ENCODE measurements at regions not wholly inside any gene's neighbourhood (a gene's known extent, or its start where the extent isn't known, plus 50 kb on each side); places are given as distances from the start of the nearest gene placed in this dataset.

DNA sequence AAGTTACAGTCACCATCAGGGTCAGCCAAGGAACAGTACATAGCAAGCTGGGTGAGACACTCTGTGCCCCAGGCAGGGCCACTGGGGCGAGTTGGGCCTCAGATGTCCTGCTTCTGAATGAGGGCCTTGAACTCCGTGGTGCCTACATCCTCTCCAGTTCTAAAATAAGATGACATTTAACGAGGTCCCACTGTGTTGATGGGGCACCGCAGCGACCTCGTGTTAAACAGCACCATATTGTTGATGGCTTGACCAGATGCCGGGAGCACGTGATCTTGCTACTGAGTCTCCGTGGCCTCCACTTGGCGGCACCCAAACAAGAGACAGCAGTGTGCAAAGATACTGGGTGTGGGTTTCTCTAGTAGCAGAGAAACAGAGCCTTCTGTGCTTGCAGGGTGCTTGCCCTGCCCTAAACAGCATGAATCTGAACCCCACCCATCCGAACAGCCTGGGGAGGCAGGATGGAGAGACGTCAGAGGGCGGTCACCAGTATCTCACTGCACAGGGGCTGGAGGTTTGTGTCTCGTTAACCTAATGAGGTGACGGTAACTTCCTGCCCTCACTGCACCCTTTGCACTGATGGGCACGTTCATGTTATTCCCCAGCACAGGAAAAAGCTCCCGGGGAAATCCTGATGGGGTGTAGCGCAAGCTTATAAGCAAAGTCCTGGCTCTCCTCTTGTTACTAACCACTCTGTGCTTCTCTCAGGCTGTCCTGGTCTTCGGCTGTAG is 324.4 kb downstream of the AJAP1 start:
- no peaks in the 10 kb centered on the region for H3K79me2 ChIP-seq (ENCODE audit: insufficient read depth, low read length)
- no peaks in the 10 kb centered on the region for H3K9me2 ChIP-seq (ENCODE audit: insufficient read depth)
- POLR2A ChIA-PET: no interaction called here
- H3K9ac ChIP-seq (ENCODE audit: low read length): no peak overlapping the region
- TF ChIP-seq, protein P1, sequence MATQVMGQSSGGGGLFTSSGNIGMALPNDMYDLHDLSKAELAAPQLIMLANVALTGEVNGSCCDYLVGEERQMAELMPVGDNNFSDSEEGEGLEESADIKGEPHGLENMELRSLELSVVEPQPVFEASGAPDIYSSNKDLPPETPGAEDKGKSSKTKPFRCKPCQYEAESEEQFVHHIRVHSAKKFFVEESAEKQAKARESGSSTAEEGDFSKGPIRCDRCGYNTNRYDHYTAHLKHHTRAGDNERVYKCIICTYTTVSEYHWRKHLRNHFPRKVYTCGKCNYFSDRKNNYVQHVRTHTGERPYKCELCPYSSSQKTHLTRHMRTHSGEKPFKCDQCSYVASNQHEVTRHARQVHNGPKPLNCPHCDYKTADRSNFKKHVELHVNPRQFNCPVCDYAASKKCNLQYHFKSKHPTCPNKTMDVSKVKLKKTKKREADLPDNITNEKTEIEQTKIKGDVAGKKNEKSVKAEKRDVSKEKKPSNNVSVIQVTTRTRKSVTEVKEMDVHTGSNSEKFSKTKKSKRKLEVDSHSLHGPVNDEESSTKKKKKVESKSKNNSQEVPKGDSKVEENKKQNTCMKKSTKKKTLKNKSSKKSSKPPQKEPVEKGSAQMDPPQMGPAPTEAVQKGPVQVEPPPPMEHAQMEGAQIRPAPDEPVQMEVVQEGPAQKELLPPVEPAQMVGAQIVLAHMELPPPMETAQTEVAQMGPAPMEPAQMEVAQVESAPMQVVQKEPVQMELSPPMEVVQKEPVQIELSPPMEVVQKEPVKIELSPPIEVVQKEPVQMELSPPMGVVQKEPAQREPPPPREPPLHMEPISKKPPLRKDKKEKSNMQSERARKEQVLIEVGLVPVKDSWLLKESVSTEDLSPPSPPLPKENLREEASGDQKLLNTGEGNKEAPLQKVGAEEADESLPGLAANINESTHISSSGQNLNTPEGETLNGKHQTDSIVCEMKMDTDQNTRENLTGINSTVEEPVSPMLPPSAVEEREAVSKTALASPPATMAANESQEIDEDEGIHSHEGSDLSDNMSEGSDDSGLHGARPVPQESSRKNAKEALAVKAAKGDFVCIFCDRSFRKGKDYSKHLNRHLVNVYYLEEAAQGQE (IDR thresholded peaks at IDR 0.05; ENCODE audit: low read depth): no peak
- TF ChIP-seq SP1 (IDR thresholded peaks at IDR 0.05; ENCODE audit: low read depth): no peak
- TF ChIP-seq EGR1 (IDR thresholded peaks at IDR 0.05; ENCODE audit: low read depth): no peak
- TF ChIP-seq FOSL1 (IDR thresholded peaks at IDR 0.05; ENCODE audit: low read depth): no peak
- no peak for TF ChIP-seq ATF3 (IDR thresholded peaks at IDR 0.05)
- no peak for TF ChIP-seq ELF1 (IDR thresholded peaks at IDR 0.05; ENCODE audit: borderline replicate concordance, low read depth)
- TF ChIP-seq CEBPB (IDR thresholded peaks at IDR 0.05; ENCODE audit: low read depth): no peak
- no peak for TF ChIP-seq MAX (IDR thresholded peaks at IDR 0.05)
- no peak for TF ChIP-seq ZBTB33 (IDR thresholded peaks at IDR 0.05; ENCODE audit: extremely low read depth, insufficient replicate concordance, low read length)
- TF ChIP-seq CTCF (IDR thresholded peaks at IDR 0.05 in 2 of 3, conservative IDR thresholded peaks at IDR 0.05 in 1 of 3; ENCODE audit: borderline replicate concordance in 1 of 3, insufficient read depth in 1 of 3, low read depth in 2 of 3, low read length in 2 of 3): no peak
- no peak for TF ChIP-seq ZFX (IDR thresholded peaks at IDR 0.05)
- no peak for TF ChIP-seq ZNF274 (IDR thresholded peaks at IDR 0.05; ENCODE audit: low read depth, low read length)
- no peak for TF ChIP-seq CBX3 (IDR thresholded peaks at IDR 0.05; ENCODE audit: low read depth)
- no peak overlapping the region for H2AFZ ChIP-seq (ENCODE audit: low read depth, low read length, poor library complexity, severe bottlenecking)
- H3K4me1 ChIP-seq (ENCODE audit: control insufficient read depth in 1 of 2, insufficient read depth in 2 of 2, low read length in 2 of 2): no peaks in the 10 kb centered on the region
- H3K27ac ChIP-seq (ENCODE audit: low read depth, low read length): no peak overlapping the region
- CTCF ChIA-PET: no interaction called here
- DNase-seq (ENCODE audit: low read depth, low spot score) (no peak), ATAC-seq (no peak)
- no peaks in the 10 kb centered on the region for H3K36me3 ChIP-seq (ENCODE audit: control insufficient read depth in 1 of 2, insufficient read depth in 2 of 2, low read length in 2 of 2)
- BruUV-seq (replicated peaks): no TSS peak
- RAD21 ChIA-PET (ENCODE audit: low non-redundant PET in 1 of 2, low total read pairs in 2 of 2, uncharacterized antibody in 2 of 2, unreplicated experiment in 2 of 2): no interaction called here
- intact Hi-C loops (cut with micrococcal nuclease): no loop called here
- H3K4me3 ChIP-seq (replicated peaks in 1 of 2; ENCODE audit: low read depth in 1 of 2, low read length in 2 of 2): no peak overlapping the region
- no peak overlapping the region for H3K4me2 ChIP-seq (ENCODE audit: low read length)
- peaks cover 0 to 4% of the 10 kb centered on the region in 2 experiments; a peak in 2 of 4 replicates for H3K9me3 ChIP-seq (ENCODE audit: control insufficient read depth in 1 of 2, insufficient read depth in 1 of 2, low read depth in 1 of 2, low read length in 2 of 2)
- no peaks in the 10 kb centered on the region for H3K27me3 ChIP-seq (ENCODE audit: insufficient read depth, low read length)
- no peaks in the 10 kb centered on the region for H4K20me1 ChIP-seq (ENCODE audit: insufficient read depth)

Data from HCT116 (cell line).